GM10266 (cell line): ENCODE measurements at regions not wholly inside any gene's neighbourhood (a gene's known extent, or its start where the extent isn't known, plus 50 kb on each side); places are given as distances from the start of the nearest gene placed in this dataset.

ENCODE experiments used
- DNase-seq: peaks from one replicate; pipeline ENCODE4 v3.0.0; 2012; ENCODE audit errors: extremely low spot score
- TF ChIP-seq, protein P1 (sequence below): IDR thresholded peaks from 2 replicates; pipeline ENCODE4 v1.5.1; 2012; ENCODE audit warnings: mild to moderate bottlenecking, low read depth; ENCODE audit not compliant: control insufficient read depth, insufficient read depth; ENCODE audit errors: missing control alignments

DNA sequence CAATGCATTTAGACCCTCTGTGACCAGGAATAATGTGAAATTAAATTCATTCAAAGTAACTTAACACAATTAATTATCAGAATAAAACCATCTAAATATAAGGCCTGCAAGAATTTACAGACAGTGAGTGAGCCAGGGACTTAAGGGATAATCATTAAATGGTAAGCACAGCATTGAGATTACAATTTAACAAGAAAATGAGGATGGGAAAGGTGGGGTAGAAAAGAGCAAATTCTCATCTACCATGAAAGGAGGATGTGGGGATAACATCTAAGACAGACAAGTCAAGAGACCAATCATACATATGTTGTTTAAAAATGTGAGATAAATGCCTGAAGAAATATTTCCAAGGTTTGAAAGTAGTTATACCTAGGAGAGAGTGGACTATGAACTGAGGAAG is 259.3 kb upstream of the NT5C1B start:
- TF ChIP-seq, protein P1, sequence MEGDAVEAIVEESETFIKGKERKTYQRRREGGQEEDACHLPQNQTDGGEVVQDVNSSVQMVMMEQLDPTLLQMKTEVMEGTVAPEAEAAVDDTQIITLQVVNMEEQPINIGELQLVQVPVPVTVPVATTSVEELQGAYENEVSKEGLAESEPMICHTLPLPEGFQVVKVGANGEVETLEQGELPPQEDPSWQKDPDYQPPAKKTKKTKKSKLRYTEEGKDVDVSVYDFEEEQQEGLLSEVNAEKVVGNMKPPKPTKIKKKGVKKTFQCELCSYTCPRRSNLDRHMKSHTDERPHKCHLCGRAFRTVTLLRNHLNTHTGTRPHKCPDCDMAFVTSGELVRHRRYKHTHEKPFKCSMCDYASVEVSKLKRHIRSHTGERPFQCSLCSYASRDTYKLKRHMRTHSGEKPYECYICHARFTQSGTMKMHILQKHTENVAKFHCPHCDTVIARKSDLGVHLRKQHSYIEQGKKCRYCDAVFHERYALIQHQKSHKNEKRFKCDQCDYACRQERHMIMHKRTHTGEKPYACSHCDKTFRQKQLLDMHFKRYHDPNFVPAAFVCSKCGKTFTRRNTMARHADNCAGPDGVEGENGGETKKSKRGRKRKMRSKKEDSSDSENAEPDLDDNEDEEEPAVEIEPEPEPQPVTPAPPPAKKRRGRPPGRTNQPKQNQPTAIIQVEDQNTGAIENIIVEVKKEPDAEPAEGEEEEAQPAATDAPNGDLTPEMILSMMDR: no peak

DNA sequence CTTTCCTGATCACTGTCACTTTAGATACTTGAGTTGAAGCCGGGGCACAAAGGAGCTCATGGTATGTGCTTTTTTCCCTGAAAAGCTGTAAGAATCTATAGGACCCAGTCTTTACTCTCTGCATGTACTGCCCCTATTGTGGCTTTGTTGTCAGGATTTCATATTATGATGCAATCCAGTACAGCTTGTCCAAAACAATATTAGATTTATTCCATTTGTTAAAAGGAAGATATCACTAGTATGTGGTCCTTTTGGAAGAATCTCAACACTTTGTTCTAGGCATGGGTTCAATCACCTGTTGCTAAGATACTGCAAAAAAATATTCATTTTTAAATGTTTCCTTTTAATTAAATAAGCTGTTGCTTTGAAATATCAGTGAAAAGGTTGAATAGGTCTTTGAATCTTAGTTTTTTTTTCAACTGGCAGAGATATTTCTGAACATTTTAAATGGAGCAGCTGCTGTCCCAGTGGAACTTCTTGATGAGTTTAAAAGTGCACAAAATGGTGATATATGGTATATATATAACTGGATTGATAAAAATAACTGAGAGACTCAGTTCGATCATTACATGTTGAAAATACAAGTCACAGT is 256.6 kb upstream of the NT5C1B start:
- DNase-seq: no peak
- TF ChIP-seq, protein P1: no peak

More for the DNA sequence above, 259.3 kb upstream of the NT5C1B start:
- DNase-seq: no peak

DNA sequence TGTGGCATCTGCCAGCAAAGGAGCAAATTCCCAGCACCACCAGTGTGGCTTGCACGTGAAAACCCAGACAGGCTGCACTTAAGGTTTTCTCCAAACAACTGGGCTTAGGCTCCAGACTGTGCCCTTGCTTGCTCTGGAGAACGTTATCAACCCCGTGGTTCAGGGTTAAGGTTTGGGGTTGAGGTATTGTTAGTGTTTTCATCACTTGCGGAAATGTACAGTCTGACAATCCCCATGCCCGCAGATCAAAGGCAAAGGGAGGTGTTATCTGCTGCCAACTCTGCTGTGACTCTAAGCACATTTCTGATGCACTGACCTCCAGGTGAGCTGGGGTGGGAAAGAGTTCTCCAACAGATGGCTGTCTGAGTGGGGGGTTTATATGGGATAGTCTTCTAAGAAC is 253.5 kb upstream of the NT5C1B start:
- TF ChIP-seq, protein P1: no peak
- no peak for DNase-seq

DNA sequence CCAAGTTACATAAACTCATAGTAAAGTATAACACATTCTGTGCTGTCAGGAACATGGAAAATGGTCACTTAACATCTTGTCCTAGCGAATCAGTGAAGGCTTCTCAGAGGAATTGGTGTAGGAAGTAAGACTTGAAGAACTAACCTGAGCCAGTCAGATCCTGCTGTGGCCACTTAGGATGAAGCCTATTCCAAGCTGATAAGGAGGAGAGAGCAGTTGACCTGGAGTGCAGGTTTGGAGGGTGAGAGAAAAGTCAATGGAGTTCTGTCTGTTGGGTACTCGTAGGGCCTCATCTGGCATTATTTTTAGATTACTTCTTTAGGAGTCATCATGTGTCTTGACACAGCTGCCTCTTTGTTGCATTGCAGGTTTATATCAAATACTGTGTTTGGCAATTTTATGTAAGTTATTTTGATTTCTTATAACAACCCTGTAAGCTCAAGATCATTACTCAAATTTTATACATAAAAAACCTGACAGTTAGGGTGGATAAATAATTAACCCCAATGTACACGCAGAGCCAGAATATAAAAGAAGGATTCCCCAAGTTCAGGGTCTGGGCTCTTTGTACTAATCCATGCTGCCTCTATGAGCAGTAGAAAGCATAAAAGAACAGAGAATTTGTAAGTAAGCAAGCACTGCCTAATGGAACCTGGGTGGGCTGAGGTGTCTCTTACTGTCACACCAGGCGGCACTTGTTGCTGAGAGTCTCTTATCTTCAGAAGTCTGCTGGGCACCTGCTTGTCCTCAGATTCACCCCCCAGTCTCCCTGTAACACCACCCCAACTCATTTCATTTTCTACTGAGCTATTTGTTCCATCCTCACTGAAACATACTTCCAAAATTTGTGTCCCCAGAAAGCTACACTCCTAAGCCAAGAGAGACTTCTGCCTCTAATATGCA is 252.1 kb upstream of the NT5C1B start:
- no peak for DNase-seq
- TF ChIP-seq, protein P1: no peak

DNA sequence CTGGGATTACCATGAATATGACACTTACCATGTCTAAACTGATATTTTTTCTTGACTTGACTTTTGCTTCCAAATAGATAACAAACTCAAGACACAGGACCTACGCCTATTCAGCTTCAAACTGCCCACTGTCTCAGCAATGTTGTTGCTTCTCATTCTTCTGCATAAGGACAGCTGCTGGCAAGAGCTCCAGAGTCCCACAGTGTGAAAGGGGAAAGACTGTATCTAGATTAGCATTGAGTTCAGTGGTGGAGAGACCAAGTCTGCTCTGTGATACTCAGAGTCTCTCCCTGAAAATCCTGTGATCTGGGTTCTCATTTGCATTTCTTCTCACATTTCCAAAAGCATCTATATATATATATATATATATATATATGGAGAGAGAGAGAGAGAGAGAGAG is 247.9 kb upstream of the NT5C1B start:
- TF ChIP-seq, protein P1: no peak
- DNase-seq: no peak

DNA sequence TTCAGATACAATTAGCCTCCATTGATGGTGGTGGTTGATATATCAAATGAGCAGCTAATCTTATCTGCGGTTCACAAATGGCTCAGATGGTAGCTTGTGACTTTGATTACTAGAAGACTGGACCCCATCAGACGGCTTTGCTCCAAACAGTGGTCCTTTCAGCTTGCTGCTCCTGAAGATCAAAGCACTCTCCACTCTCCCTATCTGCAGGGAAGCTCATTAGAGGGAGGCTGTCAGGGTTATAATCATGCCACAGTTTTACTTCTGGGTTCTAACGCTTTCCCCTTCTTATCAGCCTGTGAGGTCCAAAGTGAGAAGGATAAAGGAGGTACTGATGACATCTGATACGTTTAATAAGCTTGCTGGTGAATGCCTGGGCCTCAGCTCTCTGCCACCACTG is 247.1 kb upstream of the NT5C1B start:
- DNase-seq: no peak
- TF ChIP-seq, protein P1: no peak

DNA sequence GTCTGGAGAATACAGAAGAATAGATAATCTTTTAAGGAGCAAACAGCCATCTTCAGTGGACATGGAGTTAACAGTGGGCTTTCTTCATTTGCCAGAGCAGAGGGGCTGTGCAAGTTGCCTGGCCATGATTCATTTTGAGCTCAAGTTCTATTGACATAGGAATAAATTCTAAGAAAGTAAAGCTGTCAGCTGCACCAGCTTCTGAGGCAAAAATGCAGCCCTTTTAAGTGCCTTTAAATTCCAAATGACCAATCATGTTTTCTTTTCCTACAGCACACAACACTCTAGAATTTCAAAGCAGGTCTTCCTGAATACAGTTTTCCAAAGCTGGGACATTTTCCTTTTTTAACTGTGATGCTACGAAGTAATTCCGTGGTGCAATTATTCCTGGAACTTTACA is 246.4 kb upstream of the NT5C1B start:
- TF ChIP-seq, protein P1: no peak
- DNase-seq: no peak
